Pancreas (tissue), 10 donors: ENCODE measurements at regions not wholly inside any gene's neighbourhood (a gene's known extent, or its start where the extent isn't known, plus 50 kb on each side); places are given as distances from the start of the nearest gene placed in this dataset.

ENCODE experiments used
- ATAC-seq, 4 donors: fragments of 200-7000 bp; cut with Tn5 transposase; one replicate each; pipeline versions ENCODE4 v1.8.0 to v1.9.1; 2020; ENCODE audit warnings: mild to moderate bottlenecking in 4 of 4, moderate library complexity in 4 of 4
- DNase-seq, 6 donors: peaks; one replicate each; pipeline ENCODE4 v3.0.0-alpha.2; 2020
- FAIRE-seq: peaks from 2 replicates; lab custom pipeline; 2012; peaks lifted over from hg19 to GRCh38; lab: Jason Lieb, UNC
- H3K27ac ChIP-seq, 4 donors: fragments of 200-600 bp; sonication (generic); 1 replicate in 3 of 4; 2 replicates in 1 of 4; pipeline versions ENCODE4 v1.5.0 to v1.8.0; 2020
- H3K27me3 ChIP-seq, 4 donors: fragments of 200-600 bp; one replicate each; pipeline ENCODE4 v1.8.0; 2021
- H3K36me3 ChIP-seq, 3 donors: fragments of 200-600 bp; sonication (generic) in 1 of 3; one replicate each; pipeline versions ENCODE4 v1.5.0 to v1.8.0; 2020 to 2021
- H3K4me1 ChIP-seq, 3 donors: fragments of 200-600 bp; one replicate each; pipeline ENCODE4 v1.8.0; 2021
- H3K4me3 ChIP-seq, 4 donors: fragments of 200-600 bp; sonication (generic) in 2 of 4; one replicate each; pipeline versions ENCODE4 v1.5.0 to v1.8.0; 2020 to 2021
- H3K9me3 ChIP-seq, 4 donors: fragments of 200-600 bp; one replicate each; pipeline ENCODE4 v1.8.0; 2021
- WGBS, 2 donors: extraction: QIAGEN DNeasy Blood & Tissue Kit; methylation state at CpG; one replicate each; pipeline ENCODE4 v1.1.7; 2013; 5-methylcytosine and 5-hydroxymethylcytosine counted together
- intact Hi-C, 3 donors: fragments of 100-400 bp; cut with DNase I; formaldehyde crosslinking; loops; one replicate each; pipeline versions ENCODE4 v1.11.1 to v1.14.2; 2022
- microRNA-seq, 2 donors: library from miRNA; unstranded; fragments of <30 nt; microRNA quantifications; one replicate each; pipeline versions ENCODE4 to v1.1.0, GENCODE V29; 2019 to 2020
- TF ChIP-seq, protein P1 (sequence below), 4 donors: fragments of 200-600 bp; sonication (generic) in 3 of 4; IDR thresholded peaks; one replicate each; pipeline versions ENCODE4 v1.5.0 to v1.8.0; 2021; ENCODE audit warnings: antibody characterized with exemption in 4 of 4
- donor health status: healthy with polysubstance abuse.
- donor health status: DM: no; HTN: no; CAD: no; lungs with moderate emphysema.
- donor health status: DM: no; HTN: no; CAD: no.
- donor health status: control.
- donor health status: control.
- donor health status: Bipolar disorder and iron deficiency.
- donor health status: DM: yes; HTN: yes; CAD: no.
- donor health status: DM: no; HTN: no; CAD: no.
- donor health status: DM: no; HTN: no; CAD: no.
- donor health status: DM: yes; HTN: yes; CAD: no.

DNA sequence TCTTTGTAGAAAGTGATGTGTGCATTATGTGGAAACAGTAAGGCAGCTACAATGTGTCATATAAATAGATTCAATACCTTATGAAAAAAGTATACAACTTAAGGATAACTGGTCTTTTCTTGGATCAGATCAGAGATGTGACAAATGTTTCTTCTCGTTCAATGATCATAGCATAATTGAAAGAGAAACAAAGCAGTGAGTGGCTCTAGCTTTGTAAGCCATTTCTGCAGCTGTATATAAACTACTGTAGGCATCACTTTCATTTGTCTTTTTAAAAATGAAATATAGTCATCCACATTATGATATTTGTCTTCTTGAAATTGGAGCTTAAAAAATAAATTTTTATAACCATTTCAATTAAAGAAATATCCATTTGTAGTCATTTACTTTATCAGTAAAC, 63.8 kb upstream of the LMO3 start:
- Histone ChIP-seq H3K27me3 (peaks cover 0 to 5% (median 0%) of the 10 kb centered on the region in 4 donors), H3K9me3 (no peaks in the 10 kb centered on the region), H3K4me1 (no peaks in the 10 kb centered on the region), H3K4me3 (no peak overlapping the region), H3K27ac (no peak overlapping the region), H3K36me3 (no peaks in the 10 kb centered on the region)
- 45 to 64% methylated on average over 1 of the region's 1 CpG for WGBS, 2 donors
- ATAC-seq (no peak), FAIRE-seq (no peak), DNase-seq (no peak)
- TF ChIP-seq, protein P1, sequence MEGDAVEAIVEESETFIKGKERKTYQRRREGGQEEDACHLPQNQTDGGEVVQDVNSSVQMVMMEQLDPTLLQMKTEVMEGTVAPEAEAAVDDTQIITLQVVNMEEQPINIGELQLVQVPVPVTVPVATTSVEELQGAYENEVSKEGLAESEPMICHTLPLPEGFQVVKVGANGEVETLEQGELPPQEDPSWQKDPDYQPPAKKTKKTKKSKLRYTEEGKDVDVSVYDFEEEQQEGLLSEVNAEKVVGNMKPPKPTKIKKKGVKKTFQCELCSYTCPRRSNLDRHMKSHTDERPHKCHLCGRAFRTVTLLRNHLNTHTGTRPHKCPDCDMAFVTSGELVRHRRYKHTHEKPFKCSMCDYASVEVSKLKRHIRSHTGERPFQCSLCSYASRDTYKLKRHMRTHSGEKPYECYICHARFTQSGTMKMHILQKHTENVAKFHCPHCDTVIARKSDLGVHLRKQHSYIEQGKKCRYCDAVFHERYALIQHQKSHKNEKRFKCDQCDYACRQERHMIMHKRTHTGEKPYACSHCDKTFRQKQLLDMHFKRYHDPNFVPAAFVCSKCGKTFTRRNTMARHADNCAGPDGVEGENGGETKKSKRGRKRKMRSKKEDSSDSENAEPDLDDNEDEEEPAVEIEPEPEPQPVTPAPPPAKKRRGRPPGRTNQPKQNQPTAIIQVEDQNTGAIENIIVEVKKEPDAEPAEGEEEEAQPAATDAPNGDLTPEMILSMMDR (IDR thresholded peaks at IDR 0.05): no peak
- intact Hi-C loops: no loop called here

DNA sequence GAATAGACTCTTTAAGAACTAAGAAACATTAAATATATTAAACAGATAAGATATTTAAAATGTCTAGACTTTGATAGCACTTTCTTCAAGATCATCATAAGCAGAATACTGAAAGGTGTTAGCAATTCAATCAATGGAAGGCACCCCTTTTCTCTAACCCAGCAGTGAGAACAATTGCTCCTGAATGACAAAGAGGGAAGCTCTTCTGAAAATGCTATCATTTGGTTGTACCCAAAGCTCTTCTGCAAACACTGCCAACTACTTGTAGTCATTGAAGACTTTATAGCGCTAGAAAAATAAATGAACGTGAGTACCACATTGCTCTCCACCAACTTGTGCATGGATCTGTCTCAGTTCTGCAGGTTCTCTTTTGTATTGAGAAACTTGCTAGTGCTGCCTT, 62.2 kb upstream of the LMO3 start:
- H3K9me3 ChIP-seq: no peaks in the 10 kb centered on the region
- H3K36me3 ChIP-seq: no peaks in the 10 kb centered on the region
- TF ChIP-seq, protein P1 (IDR thresholded peaks at IDR 0.05): no peak
- WGBS, 2 donors: 57 to 78% methylated on average over 2 of the region's 2 CpGs
- H3K4me1 ChIP-seq: no peaks in the 10 kb centered on the region
- ATAC-seq (no peak), DNase-seq (no peak), FAIRE-seq (no peak)
- H3K27ac ChIP-seq: no peak overlapping the region
- no peak overlapping the region for H3K4me3 ChIP-seq
- intact Hi-C loops: no loop called here
- H3K27me3 ChIP-seq: peaks cover 0 to 5% (median 0%) of the 10 kb centered on the region in 4 donors

DNA sequence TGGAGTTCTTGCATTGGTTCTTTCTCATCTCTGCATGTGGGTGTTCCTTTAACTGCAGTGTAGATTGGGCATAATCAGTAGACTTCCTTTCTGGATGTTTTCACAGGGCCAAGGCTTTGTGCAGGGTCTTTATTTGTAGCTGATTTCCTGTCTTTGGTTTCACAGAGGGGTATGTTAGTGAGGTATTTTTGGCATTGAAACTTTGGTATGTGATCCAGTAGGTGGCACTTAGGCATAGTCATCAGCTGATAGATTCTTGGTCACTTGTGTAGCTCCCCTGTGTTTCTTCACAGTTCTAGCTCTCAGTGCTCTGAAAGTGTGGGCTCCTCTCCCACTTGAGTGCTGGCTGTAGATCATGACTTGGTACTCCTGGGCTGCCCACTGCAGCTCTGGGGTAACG, 52.7 kb upstream of the LMO3 start:
- no peak for FAIRE-seq
- Histone ChIP-seq H3K4me3 (no peak overlapping the region), H3K27ac (no peak overlapping the region), H3K36me3 (no peaks in the 10 kb centered on the region), H3K4me1 (no peaks in the 10 kb centered on the region), H3K27me3 (no peaks in the 10 kb centered on the region), H3K9me3 (no peaks in the 10 kb centered on the region)
- 50 to 51% methylated on average over 1 of the region's 1 CpG for WGBS, 2 donors
- TF ChIP-seq, protein P1 (IDR thresholded peaks at IDR 0.05): no peak
- intact Hi-C loops: no loop called here
- no peak for DNase-seq
- ATAC-seq: no peak

Small RNA genes lying in the stretch of these regions (microRNA-seq; reads per million reads assigned to microRNA genes)
- 0 reads per million in 2 donors for gene MIR3974
